Activated CD4-positive, alpha-beta T cell treated with anti-CD3 and anti-CD28 coated beads, Interleukin-2, Interleukin-6, amounts not matched to agents 100 ng/mL and 50 ng/mL, durations not matched to agents 16 hours and 8 hours (primary cell): ENCODE measurements at regions not wholly inside any gene's neighbourhood (a gene's known extent, or its start where the extent isn't known, plus 50 kb on each side); places are given as distances from the start of the nearest gene placed in this dataset.
"Not testable (repeated sequence)": the region's sequence is repeated elsewhere in the genome, so short reads cannot be mapped to it uniquely, and the experiment has no call there.

Experiments used
- DNase-seq: peaks from one replicate; pipeline ENCODE4 v3.0.0-alpha.2; 2020

GRCh38 chr6:135129136-135129856 is 51.8 kb upstream of the MYB start:
- peak; percentile 59 for DNase-seq

- peak; percentile 92 for DNase-seq
Measured at GRCh38 chr6:135128268-135128914, 52.7 kb upstream of the MYB start.

GRCh38 chr6:135126729-135127128 is 54.4 kb upstream of the MYB start:
- DNase-seq: no peak

GRCh38 chr6:135126034-135126433 is 55.1 kb upstream of the MYB start:
- DNase-seq: no peak

GRCh38 chr6:135121434-135121833 is 59.7 kb upstream of the MYB start:
- peak; percentile 48 for DNase-seq

- no peak for DNase-seq
Measured at GRCh38 chr6:135118134-135118730, 62.9 kb upstream of the MYB start.

GRCh38 chr6:135117413-135117968 is 62.9 kb upstream of the HBS1L start:
- peak; percentile 90 for DNase-seq

- peak; percentile 37 for DNase-seq
Measured at GRCh38 chr6:135116571-135116970, 61.9 kb upstream of the HBS1L start.

- peak; percentile 88 for DNase-seq
Measured at GRCh38 chr6:135115834-135116233, 61.2 kb upstream of the HBS1L start.

- peak; percentile 82 for DNase-seq
Measured at GRCh38 chr6:135115411-135115810, 60.8 kb upstream of the HBS1L start.

GRCh38 chr6:135114355-135115145 is 59.9 kb upstream of the HBS1L start:
- peak; percentile 93 for DNase-seq

GRCh38 chr6:135113860-135114259 is 59.2 kb upstream of the HBS1L start:
- DNase-seq: peak; percentile 70

- DNase-seq: not testable (repeated sequence)
Measured at GRCh38 chr6:135112951-135113350, 58.3 kb upstream of the HBS1L start.

GRCh38 chr6:135110261-135110781 is 55.7 kb upstream of the HBS1L start:
- DNase-seq: not testable (repeated sequence)

- no peak for DNase-seq
Measured at GRCh38 chr6:135109761-135110160, 55.1 kb upstream of the HBS1L start.

GRCh38 chr6:135108692-135109091 is 54.1 kb upstream of the HBS1L start:
- DNase-seq: no peak

- DNase-seq: no peak
Measured at GRCh38 chr6:135106611-135107010, 52.0 kb upstream of the HBS1L start.

GRCh38 chr6:135105710-135106109 is 51.1 kb upstream of the HBS1L start:
- no peak for DNase-seq

GRCh38 chr6:135105299-135105698 is 50.7 kb upstream of the HBS1L start:
- DNase-seq: no peak
